NT2/D1 (cell line): ENCODE measurements at regions not wholly inside any gene's neighbourhood (a gene's known extent, or its start where the extent isn't known, plus 50 kb on each side); places are given as distances from the start of the nearest gene placed in this dataset.

Experiments
- YY1 ChIP-seq: IDR thresholded peaks from 2 replicates; pipeline ENCODE4 v1.6.1; 2011; ENCODE audit not compliant: insufficient read length, insufficient read depth
- ZNF274 ChIP-seq: IDR thresholded peaks from 2 replicates; pipeline ENCODE4 v1.6.1; 2011; ENCODE audit warnings: mild to moderate bottlenecking, low read depth, low read length

GRCh38 chr12:66058554-66058953 lies 72.0 kb downstream of the LLPH start:
- no peak for TF ChIP-seq YY1
- TF ChIP-seq ZNF274, result no peak
